HG03095 (cell line): ENCODE measurements at regions not wholly inside any gene's neighbourhood (a gene's known extent, or its start where the extent isn't known, plus 50 kb on each side); places are given as distances from the start of the nearest gene placed in this dataset.
"Not testable (repeated sequence)": the region's sequence is repeated elsewhere in the genome, so short reads cannot be mapped to it uniquely, and the experiment has no call there.

ENCODE experiments used
- ATAC-seq: cut with Tn5 transposase; IDR thresholded peaks from one replicate; pipeline ENCODE4 v1.9.1; 2021; ENCODE audit warnings: moderate library complexity; ENCODE audit not compliant: unreplicated experiment

DNA sequence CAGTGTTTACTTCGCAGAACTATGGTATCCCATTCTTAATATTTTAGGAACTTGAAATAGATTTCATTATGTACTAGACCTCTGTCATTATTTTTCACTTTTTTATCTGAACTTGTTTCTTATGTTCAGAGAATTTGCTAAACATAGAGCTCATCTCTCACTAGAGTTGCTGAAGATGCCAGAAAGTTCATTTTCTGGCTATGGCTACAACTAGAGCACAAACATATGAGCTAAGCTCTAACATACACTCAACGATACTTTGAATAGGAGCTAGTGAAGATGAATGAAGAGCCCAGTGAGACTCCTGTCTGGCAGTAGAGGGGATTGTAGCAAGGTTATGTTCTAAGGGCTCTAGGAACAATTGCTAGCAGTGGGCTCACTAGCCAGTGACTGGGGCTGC lies 582.2 kb downstream of the KIF4B start:
- no peak for ATAC-seq

DNA sequence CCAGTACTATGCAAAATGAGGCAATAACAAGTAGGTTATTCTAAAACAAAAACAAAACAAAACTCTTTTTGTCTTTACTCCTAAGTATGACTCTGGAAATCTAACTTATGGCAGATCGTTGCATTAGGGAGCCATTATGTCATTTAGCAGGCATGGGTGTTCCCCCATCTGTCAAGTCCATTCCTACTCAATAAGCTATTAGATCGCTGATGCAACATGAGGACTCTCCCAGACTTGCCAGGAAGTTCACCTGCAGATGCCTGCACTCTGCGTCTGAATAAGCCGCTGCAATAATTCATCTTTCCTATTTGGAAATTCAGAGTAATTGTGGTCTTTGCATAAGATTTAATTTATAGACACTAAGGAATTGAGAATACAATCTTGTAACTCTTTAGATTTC lies 585.0 kb downstream of the KIF4B start:
- no peak for ATAC-seq

DNA sequence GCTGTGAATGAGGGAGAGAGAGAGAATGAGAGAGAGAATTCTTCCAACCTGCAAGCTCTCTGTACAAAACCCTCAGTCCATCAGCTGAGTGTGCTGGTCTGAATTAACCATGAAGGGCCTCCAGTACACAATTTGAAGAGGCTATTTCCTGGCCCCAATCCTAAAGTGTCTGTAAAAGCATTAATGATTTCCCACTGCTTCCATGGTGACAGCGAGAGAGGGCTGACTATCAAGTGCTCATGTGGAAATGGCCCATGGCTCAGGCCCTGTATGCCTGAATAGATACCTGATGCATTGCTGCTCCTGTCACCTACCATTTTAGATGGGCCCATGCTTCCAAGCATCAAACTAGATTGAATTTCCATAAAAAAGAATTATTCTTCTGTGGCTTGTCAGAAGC lies 592.4 kb downstream of the KIF4B start:
- no peak for ATAC-seq

DNA sequence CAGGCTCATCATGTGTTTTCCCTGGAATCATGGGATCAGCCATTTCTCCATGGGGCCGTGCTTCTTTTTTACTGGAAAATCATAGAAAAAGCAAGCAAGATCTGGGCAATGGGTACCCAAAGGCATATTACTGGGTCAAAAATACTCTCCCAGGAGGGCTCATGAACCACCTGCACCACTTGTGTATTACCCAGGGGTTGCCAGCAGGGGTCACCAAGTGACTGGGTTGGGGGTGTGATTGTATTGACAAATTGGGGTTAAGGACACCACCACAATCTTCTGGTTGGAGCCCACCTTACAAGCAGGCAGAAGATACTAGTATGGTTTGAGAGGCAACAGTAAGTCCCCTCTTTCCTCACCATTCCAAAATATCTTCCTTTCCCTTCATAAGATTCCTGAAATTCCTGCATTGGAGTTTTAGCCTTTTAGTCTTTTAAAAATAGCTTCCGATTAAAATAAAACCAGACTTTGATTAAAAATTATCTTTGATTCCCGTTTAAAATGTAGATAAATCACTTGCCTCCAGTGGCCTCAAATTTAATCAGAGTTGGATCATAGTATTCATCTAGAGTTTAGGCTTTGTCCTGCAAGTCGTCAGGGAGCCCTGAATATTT lies 603.3 kb downstream of the KIF4B start:
- no peak for ATAC-seq

DNA sequence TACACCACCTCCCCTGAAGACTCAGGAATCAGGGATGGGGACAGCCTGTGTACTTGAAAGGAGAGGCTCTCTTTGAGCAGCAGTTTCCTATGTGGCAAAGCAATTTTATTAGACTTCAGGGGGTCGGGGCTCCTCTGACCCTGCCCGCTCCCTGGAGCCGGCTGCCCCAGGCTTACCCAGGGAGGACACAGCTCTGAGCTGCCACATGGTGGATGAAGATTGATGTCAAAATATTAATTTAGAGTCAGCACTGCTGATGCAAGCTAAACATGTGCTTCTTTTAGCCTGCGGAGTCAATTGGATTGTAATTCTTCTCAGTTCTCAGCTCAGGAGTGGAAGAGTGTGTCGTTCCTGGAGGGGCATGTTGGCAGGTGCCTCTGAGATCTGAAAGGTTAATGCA lies 606.1 kb downstream of the KIF4B start:
- ATAC-seq = no peak

DNA sequence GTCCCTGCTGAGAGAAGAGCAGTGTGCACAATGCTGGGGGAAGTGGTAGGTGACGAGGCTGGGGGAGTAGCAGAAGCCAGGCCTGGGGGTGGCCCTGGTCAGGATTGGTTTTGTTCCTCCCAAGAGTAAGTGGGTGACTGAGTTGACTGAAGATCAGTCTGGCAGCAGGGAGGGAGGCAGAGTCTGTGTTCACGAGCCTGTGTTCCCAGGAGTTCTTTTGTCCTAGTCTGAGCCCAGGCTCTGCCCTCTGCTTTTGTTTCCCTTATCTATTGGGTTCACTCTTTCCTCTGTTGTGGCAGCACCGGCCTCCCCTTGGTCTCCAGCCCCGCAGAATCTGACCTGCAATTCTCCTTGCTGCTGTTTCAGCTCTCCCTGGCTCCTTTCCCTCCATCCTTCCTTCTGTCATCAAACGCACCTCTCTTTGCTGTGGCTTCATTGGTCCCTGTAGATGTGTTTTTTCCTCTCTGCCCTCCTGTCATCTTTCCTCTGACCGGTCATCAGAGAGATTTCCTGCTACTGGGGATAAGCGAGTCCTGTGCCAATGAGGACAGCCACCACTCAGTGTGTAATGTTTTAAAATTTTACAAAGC lies 607.4 kb downstream of the KIF4B start:
- no peak for ATAC-seq

DNA sequence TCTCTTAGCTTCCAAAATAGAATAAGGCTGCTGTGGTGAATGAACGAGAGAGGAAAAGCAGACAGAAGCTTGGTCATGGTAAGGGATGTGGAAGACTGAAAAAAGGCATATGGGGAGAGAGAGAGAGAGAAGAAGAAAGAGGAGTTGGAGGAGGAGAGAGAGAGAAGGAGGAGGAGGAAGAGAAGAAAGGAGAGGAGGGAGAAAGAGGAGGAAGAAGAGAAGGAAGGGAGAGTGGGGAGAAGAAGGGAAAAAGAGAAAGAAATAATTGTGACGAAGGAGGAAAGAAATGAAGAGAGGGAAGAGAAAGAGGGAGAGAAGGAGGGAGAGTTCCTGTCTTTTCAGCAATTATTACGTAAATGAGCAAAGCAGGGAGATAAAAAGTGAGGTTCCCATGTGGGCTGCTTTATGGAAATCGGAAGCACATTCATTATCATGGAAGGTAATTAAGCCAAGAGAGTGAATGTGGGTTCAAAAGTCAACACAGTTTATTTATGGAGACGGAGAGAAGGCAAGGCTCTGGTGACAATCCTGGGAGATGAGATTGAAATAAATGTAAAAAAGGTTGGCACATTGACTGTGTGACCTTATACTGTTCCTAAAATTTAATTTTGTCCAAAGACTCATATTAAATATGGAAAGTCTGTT lies 611.2 kb downstream of the KIF4B start:
- ATAC-seq = no peak

DNA sequence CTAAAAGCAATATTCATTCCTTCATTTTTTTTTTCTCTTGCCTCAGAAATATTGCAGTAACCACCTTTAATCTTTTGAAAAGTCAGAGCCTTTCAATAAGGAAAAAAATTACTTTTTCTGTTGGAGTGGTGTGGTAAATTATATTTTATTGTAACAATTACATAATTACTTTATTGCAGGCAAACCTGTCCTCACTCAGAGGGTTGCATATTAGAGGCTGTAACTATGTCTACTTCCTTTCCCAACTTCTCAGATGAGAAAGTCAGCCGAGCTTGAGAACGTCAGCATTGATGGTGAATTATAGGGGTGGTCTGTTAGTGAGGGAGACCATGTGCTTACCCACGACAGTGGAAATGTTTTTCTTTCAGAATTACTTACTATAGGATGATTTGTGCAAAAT lies 611.8 kb downstream of the KIF4B start:
- no peak for ATAC-seq

DNA sequence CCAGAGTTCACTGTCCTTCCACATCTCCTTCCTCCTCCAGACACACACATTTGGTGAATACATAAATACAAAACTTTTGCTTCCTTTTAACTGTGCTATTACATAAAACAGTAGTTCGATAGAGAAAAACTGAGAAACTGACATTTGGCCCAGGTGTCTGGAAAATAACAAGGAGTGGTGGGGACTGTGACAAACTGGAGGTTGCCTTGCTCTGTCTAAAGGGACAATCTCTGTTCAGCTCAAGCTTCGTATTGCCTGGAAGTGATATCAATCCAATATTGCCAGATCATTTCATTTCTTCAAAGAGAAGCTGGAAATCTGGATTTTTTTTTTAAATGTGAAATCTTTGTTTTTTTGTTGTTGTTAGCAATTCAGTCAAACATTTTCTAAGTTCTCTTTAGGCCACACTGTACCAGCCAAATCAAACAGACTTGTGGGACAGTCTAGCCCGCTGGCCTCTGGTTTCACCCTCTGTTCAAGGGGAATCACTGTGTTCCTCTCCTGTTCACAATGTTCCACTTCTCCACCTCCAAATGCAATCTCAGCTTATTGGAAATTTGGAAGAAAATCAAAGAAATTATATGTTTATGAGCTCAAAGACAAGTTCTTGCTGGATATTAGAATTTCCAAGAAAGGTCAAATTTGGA lies 612.5 kb downstream of the KIF4B start:
- no peak for ATAC-seq

DNA sequence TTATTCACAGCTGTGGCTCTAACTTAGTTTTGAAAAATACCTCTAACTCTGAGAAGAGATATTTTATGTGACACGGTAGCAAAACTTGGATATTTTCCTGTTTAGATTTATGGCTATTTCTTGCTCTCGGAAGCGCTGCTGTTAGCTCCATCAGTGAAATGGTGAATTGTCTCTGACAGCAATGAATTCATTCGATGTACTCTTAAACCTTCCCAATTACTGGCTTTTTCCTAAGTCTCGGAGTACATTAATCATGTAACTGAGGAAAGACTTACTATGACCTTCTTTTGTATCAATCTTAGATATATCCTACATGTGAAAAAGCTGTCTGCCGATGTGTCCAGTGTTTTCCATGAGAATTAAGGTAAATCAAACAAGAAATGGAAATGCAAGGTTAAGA lies 613.0 kb downstream of the KIF4B start:
- ATAC-seq = no peak

DNA sequence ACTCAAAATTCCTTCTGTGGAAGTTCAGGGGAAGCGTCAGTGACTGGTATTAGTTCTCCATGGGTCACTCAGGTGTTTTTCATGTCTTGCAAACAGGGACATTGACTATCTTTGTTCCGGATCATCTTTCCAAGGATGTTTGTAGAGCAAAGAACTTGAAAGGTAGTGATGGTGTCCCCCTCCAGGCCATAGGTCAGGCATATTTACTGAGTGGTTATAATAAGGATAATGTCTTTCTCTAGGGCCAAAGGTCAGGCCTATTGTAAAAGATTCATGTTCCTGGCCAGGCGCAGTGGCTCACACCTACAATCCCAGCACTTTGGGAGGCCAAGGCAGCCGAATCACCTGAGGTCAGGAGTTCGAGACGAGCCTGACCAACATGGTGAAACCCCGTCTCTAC lies 614.8 kb downstream of the KIF4B start:
- ATAC-seq = no peak

DNA sequence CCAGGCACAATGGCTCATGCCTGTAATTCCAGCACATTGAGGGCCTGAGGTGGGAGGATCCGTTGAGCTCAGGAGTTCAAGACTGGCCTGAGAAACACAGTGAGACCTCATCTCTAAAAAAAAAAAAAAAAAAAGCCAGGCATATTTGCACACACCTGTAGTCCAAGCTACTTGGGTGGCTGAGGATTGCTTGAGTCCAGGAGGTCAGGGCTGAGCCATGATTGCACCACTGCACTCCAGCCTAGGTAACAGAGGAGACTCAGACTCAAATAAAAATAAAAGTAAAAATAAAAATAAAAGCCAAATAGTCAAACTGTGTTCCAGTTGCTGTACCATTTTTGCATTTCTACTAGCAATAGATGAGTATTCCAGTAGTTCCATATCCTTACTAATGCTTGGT lies 616.0 kb downstream of the KIF4B start:
- ATAC-seq = no peak

DNA sequence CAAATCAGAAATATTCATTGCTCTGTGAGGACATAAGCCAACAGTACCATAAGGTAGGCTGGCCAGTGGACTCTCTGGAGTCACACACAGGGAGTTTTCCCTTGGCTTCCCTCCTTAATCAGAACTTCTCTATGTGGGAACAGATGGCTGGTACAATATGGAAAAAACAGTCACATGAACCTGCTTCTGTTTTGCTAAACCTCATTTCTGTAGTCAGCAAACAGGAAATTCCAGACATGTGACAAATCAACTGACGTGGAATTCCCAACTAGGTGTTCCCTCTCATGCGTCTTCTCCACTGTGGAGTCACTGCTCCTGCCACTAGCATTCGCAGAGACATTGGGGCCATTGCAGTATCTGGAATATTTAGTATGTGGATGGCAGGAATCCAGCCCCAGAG lies 617.6 kb downstream of the KIF4B start:
- ATAC-seq = no peak

DNA sequence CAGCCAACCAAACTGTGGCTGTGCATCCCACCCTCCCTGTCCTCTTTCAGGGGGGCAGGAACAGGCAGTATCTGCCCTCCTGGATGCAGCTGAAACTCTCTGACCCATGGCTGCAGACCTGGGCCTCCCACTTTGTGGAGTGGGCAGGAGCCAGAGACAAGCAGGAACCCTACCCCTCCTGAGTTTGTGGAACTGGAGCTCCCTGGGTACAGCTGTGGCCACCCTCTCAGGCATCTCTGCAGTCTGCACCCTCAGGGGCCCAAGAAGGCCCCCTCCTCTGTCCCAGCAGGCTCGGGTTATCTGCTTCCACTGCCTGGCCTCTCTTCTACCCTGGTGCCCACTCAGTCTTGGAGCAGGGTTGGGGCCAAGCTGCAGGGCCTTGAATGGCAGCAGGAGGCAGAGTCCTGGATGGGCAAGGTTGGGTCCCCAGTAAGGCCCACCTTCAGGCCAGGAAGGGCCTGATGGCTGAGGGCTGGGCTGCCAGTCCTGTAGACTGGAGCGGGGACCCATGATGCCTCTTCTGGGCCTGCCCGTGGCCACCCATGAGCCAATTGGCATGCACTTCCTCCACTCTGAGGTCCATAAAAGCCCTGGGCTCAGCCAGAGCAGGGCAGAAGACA lies 619.9 kb downstream of the KIF4B start:
- ATAC-seq = no peak

DNA sequence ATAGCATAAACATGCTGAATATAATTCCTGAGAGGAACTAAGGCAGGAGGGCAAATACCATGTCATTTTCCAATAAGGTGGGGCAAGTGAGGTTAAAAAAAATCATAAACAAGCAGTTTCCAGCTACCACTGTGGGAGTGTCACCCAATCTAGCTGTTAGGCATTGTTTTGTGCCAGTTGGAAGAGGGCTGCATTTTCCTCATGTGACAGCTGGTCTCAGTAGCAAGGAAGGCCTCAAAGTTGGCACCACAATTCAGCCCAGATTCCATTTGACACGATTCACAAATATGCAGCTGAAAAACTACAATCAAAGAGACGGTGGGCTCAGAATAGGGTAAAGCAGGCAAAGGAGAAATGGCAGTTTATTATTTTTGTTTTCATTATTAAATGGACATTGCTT lies 636.1 kb downstream of the KIF4B start:
- no peak for ATAC-seq

DNA sequence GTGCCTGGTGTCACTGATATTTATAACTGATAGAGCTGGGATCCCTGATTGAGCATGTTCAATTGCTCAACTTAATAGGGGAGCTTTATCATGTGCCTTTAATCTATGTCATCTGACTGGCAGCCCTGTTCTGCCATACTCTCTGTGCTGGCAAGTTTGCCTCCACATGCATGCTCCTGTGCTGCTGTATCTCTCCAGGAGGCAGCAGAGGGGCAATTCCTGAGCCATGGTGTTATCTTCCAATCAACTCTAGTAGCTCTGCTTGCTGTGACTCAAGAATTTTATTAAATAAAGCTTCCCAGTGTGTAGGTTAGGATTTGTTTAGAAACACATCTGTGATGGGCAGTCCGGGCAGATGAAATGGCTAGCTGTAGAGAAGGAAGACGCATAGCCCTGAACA lies 642.0 kb downstream of the KIF4B start:
- no peak for ATAC-seq

DNA sequence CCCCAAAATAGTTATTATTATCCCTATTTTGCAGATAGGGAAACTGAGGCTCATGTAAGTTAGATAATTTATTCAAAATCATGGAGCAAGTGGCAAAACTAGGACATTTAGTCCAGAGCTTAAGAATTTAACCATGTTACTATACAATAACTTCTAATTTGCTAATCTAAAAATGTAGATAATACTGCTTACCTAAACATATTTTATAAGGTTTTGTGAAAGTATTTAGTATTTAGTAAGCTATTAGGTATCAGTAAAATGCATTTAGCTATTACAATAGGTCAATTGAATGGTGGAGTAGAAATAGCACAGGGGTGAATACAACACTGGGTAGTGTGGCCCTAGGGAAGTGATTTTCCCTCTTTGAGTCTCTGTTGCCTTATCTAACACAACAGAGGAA lies 648.3 kb downstream of the KIF4B start:
- ATAC-seq = no peak

DNA sequence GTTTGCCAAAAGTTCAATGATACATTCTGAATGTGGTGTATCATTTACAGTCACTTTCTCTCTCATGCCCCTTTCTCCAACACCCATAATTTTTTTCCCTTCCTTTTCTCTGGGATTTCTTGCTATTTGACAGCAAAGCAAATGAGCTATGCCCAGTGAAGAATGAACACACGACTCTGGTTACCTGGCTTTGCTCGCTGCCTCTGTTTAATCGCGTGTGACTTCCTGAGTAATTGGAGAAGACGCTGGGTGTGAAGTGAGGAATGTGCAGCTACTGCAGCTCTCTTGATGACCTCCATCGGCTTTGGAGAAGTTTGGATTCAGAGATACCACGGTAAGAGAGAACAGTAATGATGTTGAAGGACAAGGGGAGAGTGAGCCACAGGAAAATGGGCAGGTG lies 651.8 kb downstream of the KIF4B start:
- ATAC-seq = no peak

DNA sequence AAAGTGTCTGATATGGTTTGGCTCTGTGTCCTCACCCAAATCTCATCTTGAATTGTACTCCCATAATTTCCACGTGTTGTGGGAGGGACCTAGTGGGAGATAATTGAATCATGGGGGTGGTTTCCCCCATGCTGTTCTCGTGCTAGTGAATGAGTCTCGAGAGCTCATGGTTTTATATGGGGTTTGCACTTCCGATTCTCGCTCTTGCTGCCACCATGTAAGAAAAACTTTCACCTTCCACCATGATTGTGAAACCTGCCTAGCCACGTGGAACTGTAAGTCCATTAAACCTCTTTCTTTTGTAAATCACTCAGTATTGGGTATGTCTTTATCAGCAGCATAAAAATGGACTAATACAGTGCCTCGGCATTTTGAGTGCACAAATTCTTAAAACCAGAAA lies 655.0 kb upstream of the SGCD start:
- not testable (repeated sequence) for ATAC-seq

DNA sequence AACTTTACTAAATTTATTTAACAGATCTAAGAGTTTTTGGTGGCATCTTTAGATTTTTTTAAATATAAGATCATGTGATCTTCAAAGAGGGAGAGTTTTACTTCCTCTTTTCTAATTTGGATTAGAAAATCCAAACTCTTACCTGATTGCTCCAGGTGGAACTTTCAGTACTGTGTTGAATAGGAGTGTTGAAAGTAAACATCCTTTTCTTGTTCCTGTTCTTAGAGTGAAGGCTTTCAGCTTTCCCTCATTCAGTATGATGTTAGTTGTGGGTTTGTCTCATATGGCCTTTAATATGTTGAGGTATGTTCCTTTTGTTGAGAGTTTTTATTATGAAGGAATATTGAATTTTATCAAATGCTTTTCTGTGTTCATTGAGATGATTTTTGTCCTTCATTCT lies 650.0 kb upstream of the SGCD start:
- peak; percentile 88 for ATAC-seq

DNA sequence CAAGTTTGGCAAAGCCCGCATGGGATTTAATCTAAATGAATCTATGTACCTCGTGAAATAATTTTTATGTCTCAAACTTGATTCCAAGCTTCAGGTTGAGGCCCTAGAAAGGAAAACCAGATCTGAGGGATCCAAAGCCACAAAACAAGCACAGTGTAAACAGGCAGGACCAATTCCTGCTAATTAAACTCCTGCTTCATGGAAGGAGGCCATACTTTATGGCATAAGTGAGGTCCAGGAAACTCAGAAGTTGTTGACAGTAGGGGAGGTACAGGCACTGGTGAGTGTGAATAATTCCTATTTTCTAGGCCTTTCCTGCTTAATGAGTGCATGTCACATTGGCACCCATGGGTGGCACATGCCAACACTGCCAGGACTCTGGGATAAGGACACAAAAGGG lies 648.6 kb upstream of the SGCD start:
- ATAC-seq = no peak

DNA sequence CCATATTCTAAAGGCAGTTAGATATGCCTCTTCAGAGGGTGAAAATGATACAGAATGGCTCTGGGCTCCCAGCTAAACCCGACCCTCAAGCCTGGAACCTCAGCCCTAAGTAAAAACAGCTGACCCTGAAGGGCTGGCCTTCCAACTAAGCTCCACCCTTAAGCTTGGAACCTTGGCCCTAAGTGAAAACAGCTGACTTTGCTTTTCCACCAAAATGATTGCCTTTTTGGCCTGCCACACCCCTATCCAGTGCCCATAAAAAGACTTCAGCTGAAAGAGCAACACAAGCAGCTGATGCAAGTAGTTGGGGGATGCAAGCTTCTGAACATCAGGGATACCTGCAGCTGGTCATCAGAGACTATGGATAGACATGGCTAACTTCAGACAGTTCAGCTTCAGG lies 647.4 kb upstream of the SGCD start:
- ATAC-seq = no peak
